ENCODE measurements at regions not wholly inside any gene's neighbourhood (a gene's known extent, or its start where the extent isn't known, plus 50 kb on each side); places are given as distances from the start of the nearest gene placed in this dataset.

DNA sequence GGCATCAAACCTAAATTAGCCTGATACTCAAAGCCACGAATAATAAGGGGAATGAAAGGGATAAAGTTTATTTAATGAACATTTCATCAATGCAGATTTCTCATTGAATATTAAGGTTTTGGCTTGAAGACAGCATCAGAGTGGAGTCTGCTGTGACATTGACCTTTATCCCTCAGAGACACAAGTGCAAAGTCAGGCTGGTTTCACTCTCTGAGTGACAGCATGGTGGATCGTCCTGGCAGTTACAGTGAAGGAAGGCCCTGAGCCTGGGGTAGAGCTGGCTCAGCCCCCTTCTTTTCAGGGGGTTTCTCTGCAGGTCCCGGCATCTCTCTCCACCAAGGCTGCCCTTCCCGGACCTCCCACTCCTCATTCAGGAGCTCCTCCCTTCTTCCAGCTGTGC, 503.1 kb downstream of the PREX1 start:
- no peak for DNase-seq

DNA sequence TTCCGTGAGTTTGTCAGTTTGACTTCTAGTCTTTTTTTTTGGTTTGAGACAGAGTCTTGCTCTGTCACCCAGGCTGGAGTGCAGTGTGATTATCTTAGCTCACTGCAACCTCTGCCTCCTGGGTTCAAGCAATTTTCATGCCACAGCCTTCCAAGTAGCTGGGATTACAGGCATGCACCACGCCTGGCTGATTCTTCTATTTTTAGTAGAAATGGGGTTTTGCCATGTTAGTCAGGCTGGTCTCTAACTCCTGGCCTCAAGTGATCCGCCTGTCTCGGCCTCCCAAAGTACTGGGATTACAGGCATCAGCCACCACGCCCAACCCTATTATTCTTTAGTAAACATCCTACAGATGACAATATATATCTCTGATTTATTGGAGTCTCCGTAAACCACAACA, 506.5 kb downstream of the PREX1 start:
- no peak for DNase-seq

DNA sequence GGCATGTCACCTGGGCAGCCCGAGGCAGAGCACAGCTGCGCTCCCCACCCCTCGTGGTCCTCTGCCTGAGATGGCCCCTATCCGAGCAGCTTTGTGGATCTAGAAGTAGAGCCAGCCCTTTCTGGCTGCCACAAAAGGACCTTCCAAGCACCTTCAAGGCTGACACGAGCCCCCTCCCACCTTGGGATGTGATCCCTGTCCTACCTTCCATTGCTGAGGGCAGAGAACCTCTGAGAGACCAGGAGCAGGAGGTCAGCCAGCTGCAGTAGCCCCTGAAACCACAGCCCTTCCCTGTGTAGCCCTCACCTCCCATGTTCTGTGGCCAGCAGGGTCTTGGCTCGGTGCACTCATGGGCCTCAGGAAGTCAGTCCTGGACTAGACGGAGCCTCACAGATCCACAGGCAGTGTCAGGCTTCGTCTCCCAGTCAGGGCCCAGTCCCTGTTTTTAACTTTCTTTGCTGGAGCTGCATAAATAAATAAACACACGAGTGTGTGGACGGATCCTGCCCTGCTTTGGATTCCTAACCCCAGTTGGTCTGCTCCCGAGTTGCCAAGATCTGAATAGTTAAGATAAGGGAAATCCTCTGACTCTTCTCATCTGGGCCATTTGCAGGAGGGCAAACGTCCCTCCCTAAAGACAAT, 507.7 kb downstream of the PREX1 start:
- DNase-seq, result no peak

DNA sequence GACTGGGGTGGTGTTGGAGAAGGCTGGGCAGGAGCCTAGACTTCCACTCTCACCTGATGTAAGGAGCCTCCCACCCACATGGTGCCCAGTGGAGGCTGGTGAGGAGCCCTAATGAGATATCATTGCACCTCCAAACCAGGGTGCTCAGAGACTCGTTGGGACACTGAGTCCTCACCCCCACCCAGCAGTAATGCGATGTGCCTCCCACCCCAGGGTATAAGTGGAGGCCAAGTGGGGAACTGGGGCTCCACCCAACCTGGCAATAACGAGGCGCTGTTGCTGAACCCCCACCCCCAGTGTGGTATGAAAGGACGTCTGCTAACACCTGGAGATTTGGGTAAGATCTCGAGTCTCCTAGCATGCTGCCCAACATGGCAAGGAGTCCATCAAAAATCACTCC, 510.2 kb downstream of the PREX1 start:
- DNase-seq, result no peak

DNA sequence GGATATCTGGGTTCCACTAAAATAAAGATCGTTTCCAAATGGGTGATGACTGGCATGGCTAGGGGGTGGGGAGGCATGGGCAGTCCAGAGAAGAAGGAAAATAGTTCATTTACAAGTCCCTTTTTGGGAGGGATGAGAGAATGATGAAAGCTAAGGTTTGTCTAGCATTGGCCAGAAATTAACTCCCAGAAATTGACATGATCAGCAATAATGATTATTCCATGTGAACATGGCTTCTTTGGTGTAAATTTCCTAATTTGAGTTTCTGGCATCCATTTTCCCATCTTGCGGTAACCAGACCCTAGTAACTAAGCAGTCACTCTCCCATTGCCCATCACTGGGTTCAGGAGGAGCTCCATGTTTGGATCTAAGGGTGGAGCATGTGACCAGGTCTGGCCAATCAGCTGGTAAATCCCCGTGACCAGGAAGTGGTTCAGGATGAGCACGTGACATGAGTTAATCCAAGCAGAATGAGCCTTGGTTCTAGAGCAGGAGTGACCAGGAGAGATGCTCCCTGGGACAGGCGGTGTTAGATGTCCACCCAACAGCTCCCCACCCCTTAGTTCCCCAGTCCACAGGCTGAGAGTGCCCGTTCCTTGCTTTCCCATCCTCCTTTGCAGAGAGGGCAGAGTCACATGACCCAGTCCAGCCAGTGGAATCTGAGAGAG, 512.7 kb downstream of the PREX1 start:
- no peak for DNase-seq

DNA sequence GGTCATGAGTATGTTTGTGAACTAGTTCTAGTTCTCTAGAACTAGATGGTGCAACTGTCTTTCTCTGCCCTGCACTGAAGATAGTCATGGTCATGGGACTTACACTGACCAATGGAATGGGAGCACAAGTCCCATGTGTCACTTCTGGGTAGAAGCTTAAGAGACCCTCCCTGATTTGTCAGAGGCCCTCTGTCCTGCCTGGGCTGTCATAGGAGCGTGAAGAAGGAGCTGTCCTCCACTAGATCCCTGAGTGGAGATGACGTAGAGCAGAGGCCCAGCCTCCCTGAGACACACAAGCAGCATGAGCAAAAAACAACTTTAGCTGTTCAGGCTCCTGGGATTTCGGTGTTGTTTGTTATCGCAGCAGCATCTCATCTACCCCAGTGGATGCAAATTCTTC, 514.5 kb downstream of the PREX1 start:
- DNase-seq, result no peak

DNA sequence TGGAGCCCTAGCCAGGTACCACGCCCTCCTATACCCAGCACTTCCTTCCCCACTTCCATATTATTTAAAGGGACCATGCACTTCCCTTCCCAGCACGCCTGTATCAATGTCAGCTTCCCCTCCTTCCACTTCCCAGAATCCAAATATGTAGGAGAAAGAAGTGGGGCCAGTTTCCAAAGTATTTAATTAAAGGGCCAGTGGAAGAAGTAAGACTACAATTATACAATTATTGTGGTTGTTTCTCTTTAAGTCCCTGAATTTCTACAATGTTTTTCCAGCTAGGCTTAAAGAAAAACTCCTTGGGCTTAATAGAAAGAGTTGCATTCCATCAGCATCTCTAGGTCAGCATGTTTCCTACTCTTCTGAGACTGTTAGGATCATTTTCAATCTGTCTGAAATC, 515.8 kb downstream of the PREX1 start:
- DNase-seq, result no peak

DNA sequence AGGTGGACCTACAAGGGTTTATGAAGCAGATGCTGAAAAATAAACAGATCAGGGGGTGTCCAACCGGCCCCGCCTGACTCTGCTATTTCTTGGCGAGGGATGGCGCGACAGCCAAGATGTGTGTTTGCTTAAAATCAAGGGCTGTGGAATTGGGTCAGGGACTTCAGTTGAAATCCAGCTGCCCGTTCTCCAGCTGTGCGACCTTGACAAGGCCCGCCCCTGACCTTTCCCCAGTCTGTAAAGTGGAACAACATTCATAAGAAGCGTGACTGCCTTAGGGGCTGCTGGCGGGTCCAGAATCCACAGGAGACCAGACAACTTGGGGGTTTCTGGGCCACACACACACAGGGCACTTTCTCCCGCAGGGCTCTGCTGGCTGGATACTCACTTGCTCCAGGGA, 517.5 kb downstream of the PREX1 start:
- no peak for DNase-seq

DNA sequence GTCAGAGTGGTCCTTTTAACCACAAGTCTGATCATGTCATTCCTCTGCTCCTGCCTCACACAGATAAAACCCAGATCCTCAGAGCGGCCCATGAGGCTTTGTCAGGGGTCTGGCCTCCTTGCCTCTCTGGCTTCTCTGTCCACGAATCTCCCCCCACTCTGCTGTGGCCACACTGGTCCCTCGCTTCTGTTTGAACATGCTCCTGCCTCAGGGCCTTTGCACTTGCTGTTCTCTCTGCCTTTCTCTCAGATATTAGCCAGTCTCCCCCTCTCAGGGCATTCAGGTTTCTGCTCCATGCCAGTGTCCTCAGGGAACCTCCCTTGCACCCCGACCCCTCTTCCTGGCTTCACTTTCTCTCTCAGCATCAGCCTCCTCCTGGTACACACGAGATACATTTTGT, 518.5 kb downstream of the PREX1 start:
- DNase-seq, result no peak

DNA sequence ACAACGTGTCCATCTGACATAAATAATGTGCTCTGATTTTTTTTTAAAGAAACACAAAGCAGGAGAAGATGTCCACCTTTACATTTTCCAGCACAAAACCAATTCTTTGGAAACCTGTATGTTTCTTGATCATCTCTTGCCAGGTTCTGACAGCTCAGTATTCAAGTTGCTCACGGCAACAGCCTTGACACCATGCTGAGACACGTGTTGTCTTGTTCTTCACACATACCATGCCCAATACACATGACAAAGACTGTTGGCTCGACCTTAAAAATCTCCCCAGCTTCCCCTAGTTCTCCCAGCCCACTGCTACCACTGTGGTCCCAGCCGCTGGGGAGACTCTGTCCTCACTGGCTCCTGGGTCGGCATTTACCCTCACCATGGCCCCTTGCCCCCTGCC, 518.9 kb downstream of the PREX1 start:
- no peak for DNase-seq

DNA sequence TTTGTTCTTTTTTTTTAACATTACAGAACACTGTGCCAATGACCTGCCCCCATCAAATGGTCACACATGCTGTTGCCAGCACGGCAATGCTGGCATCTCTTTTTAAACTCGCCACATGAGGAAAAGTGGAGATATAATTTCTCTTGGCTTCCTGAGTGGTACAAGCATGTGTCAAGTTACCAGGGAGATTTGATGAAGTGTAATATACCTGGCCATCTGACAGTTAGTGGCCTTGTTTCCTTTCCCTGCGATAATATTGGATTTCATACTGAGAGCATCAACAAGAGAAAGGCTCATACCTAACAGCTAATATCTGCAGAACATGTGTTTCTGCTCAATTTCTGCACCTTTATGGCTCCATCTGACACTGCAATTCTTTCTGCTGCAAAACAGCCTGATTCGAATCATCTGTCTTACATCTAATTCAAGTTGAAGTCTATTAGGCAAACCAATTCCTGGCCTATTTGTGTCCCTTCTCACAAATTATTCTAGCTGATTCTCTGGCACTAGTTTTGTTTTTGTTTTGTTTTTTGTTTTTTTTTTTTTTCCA, 519.5 kb downstream of the PREX1 start:
- no peak for DNase-seq

DNA sequence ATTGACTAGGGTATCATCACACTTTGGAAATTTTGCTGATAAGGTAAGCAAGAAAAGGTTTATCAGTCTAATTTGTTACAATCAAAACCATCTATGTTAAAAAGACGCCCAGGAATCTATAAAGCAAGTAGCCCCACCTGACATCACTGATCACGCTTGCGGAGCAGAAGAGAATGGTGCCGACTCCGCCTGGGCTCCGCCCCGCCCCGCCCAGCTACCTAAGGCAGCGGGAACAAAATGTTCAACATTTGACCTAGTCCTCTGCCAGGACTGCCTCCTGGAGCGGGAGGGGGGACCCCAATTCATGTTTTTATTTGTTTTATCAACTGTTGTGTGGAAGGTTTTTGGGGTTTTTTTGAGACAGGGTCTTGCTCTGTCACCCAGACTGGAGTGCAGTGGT, 520.5 kb downstream of the PREX1 start:
- DNase-seq, result no peak

DNA sequence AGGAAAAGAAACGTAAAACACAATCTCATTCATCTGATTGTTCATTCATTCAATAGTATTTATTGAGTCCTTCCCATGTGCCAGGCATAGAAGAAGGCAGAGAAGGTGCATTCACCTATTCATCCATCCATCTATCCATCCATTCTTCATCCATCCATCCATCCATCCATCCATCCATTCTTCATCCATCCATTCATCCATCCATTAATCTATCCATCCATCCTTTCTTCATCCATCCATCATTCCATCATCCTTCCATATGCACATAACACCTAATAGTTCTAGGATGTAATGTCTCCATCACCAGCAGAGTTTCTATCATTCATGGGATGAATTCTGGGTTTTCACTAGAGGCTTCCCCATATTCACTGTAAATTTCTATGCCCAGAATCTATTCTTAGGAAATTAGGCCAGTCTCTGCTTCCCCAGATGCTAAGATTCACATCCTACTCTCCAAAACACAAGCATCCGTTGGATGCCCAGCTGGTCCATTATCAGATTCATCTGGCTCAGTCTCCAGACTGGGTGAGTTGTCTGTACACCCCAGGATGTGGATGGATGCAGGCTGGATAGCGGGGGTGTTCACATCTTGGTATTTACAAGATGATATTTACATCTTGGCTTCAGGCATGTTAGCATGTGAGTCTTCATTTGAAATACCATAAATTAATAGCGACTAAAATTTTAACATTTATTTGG, 517.7 kb upstream of the SULF2 start:
- no peak for DNase-seq

DNA sequence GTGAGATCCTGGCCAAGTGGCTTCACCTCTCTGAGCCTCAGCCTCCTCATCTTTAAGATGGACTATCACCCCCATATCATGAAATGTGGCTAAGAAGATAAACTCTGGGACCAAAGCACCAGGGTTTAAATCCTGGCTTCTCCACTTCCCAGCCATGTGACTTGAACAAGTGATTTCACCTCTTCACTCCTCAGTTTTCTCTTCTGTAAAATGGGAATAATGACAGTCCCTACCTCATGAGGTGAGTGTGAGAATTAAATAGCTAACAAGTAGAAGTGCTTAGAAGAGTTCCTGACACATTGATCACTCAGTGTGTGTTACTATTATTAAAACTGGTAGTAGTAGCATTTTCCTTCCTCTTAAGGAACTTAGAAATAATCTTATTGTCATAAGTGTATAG, 516.9 kb upstream of the SULF2 start:
- no peak for DNase-seq

DNA sequence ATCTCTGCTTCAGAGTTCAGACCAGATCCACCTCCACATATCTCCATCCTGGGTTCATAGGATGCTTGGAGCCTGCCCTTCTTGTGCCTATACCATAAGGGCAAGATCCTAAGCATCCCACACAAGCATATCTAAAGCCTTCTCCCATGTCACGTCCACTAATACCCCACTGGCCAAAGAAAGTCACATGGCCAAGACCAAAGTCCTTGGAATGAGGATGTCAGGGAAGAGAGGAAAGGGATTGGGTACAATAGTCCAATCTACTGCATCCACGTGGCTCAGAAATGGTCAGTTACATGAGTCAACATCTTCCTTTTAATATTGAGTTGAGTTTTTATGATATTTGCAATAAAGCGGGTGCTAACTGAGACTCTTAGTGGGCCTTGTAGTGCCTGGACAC, 515.9 kb upstream of the SULF2 start:
- DNase-seq, result no peak

DNA sequence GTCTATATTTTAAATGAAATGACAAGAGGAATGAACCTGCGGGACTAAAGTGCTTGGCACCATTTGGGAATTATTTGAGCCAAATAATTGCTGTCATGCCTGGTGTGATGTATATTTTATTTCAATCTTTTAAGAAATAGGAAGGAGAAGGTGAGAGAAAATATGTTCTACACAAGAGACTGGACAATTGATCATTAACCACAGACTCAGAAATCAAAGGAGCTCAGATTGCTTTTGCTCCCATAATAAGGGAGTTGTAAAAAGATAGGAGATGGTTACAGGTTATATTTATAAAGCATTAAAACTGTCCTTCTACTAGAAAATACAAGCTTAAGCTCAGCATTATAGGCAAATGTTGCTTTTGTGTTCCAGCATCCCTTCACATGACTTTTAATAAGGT, 515.2 kb upstream of the SULF2 start:
- DNase-seq, result no peak

DNA sequence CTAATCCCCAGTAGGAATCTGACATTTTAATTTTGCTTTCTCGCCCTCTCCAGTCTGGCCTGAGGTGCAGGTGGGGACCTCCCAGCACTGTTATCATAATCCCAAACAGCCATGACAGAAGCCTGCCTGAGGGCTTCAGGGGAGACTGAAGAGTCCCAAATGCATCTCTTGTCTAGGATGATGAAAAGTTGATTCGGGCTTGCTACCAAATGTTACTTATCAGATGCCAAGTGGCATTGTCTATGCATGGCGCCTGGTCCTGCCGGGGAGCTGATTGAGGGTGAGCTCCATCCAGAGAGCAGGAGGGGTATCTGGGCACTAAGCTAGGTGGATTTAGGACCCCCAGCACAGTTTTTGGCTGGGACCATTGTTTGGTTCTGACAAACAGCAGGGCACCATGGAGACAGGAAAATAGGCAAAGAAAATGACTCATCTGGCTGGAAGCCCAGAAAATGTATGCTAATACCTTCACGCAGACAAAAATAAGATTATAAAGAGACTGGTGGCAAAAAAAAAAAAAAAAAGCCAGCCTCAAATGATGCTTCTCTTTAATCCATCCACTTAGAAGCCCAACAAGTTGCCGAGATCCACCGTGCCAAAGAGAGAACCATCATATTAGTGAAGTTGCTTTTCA, 513.7 kb upstream of the SULF2 start:
- peak; percentile 18 for DNase-seq

DNA sequence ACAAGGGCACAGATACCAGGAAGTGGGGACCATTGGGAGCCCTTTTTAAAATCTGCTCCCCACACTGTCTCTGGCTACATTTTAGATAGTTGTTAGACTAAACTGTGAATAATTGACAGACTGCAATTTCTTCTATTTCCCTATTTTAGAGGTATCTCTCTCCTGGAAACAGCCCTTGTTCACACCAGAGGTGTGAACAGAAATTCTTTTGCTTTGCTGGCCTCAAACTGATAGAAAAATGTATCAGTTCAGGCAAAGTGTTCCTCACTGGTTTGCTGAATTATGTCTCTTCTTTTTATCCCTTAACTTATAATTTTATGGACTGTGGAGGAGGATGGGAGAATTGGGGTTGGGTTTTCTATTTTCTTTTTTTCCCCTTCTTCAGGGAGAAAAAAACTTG, 513.2 kb upstream of the SULF2 start:
- no peak for DNase-seq

DNA sequence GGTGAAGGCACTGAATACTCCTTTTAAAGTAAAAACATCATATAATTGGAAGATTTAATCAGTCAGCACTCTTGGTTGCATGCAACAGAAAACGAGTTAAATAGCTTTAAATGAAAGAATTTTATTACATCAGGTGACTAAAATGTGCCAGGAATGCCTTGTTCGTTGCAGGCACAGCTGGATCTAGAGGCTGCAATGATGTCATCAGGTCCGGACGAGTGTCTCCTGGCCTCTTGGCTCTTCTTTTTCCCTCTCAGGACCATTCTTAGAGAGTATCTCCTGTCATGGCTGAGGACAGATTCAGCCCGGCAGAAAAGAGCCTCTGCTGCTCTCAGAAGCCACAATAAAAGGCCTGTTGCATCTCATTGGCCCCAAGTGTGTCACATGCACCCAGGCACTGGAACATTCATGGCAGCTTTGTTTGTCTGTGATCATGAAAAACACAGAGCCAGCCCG, 510.7 kb upstream of the SULF2 start:
- no peak for DNase-seq

DNA sequence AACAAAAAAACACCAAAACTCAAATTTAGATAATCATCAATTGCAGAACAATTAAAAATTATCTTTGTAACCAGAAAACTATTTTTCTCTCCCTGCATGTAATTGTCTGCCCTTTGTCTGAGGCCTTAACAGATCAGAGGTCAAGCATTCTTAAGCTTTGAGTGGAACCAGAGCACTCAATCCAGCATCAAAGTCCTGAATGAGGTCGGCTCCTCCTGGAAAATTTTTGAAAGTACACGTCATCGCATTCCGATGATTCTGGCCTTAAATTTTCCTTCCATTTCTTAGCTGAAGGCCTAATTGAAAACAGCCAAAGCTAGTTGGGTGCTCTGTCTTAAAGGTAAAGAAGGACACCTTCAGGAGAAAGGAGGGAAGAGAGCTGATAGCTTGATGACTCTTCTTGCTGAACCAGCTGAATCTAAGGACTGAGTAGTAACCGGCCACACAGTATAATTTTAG, 510.2 kb upstream of the SULF2 start:
- DNase-seq, result no peak

DNA sequence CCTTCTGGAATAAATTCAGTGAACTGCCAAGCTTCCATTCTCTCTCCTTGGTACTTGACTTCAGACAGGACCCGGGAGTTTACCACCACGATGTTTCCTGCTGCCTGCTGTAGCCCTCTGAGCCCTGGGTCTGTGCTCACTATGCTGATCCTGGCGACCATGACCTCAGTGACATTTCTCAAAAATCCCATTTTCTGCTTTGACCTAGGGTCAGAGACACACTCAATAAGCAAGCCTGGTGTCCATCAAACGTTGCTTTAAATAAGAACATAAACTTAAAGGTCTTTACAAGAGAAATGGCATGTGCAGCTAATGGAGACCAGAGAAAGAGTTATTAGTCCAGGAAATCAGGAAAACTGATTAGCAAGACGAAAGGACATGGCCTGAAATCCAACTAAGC, 509.7 kb upstream of the SULF2 start:
- no peak for DNase-seq

DNA sequence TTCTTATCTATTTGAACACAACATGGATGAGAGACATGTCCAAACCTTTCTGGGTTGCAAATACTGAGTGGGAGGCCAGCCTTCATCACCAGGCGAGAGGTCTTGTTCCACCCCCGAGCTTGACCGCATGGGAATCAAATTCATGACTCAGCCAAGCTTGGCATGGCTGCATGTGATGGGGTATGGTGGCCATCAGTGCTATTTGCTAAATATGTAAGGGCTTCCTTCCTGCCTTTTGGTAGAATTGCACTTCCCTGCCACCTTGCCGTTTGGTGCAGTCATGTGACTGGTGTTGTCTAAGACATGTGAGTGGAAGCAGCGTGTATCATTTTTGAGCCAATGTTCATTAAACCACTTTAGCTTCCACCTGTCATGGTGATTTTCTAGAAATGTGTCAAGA, 508.9 kb upstream of the SULF2 start:
- no peak for DNase-seq

DNA sequence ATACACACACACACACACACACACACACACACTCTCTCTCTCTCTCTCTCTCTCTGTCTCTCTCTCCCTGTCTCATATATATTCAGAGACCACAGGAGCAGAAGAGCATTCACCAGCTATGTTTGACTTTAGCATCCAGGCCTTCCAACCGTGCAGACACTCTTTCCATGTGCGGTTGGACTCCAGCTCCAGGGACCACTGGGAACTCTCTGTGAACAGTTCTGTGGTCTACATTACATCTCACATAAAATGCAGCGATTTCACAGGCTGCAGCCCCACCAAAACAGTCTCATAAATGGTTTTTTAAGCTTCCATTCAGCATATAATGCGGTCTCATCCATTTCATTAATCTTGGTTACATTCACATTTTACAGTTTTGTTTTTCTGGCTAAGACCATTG, 508.4 kb upstream of the SULF2 start:
- no peak for DNase-seq

DNA sequence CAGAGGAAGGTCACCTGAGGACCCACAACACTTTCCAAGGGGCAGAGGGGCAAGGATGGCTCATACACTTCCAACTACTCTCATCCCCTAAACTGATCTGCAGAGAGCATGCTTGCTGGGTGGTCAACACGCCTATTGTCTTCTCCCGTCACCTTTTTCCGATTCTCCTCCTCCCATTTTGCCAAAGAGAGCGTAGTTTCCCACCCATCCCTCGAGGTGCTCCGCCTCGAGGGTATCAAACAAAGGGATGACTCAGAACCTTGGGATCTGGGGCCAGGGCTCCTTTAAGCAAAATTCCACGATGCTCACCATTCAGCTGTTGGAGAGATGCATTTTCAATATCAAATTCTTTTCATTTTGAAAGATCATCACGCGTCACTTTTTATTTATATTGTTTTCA, 507.5 kb upstream of the SULF2 start:
- no peak for DNase-seq

All from hematopoietic multipotent progenitor cell treated with erythropoietin and hydrocortisone succinate and interleukin-3 and kit ligand, for 4 days (in vitro differentiated cells).